H1 (cell line): ENCODE measurements at regions not wholly inside any gene's neighbourhood (a gene's known extent, or its start where the extent isn't known, plus 50 kb on each side); places are given as distances from the start of the nearest gene placed in this dataset.

Source experiments
- CTCF ChIA-PET: fragments of 300-600 bp; sonication (Branson Sonifier 250); formaldehyde crosslinking; loops from one replicate; lab custom pipeline; 2021; ENCODE audit not compliant: partially characterized antibody; lab: Charles Lee
- POLR2A ChIA-PET: fragments of 300-600 bp; sonication (Branson Sonifier 250); formaldehyde crosslinking; loops from one replicate; lab custom pipeline; 2021; ENCODE audit warnings: inconsistent platforms; ENCODE audit not compliant: partially characterized antibody; lab: Charles Lee
- DNase-seq, 2 experiments: peaks; one replicate each; pipeline versions ENCODE4 v3.0.0 to v3.0.0-alpha.2; 2010 to 2022; ENCODE audit warnings: low spot score in 2 of 2, low read depth in 1 of 2, mixed read lengths in 1 of 2
- FAIRE-seq: peaks from 2 replicates; lab custom pipeline; 2011; peaks lifted over from hg19 to GRCh38; lab: Jason Lieb, UNC
- H2AFZ ChIP-seq: 2 replicates; pipeline ENCODE4 v1.8.1; 2012; ENCODE audit warnings: low read length, inconsistent platforms
- H2AK5ac ChIP-seq: 2 replicates; pipeline ENCODE4 v1.6.1; 2013; ENCODE audit warnings: low read depth, low read length
- H2BK120ac ChIP-seq: replicated peaks from 2 replicates; pipeline ENCODE3; 2013; ENCODE audit warnings: low read depth, low read length, inconsistent platforms
- H2BK12ac ChIP-seq: 2 replicates; pipeline ENCODE4 v1.6.1; 2013; ENCODE audit warnings: low read depth, low read length
- H2BK15ac ChIP-seq: 2 replicates; pipeline ENCODE4 v1.6.1; 2013; ENCODE audit warnings: low read length
- H2BK20ac ChIP-seq: 2 replicates; pipeline ENCODE4 v1.6.1; 2013; ENCODE audit warnings: low read length
- H2BK5ac ChIP-seq: 2 replicates; pipeline ENCODE4 v1.6.1; 2013; ENCODE audit warnings: low read depth, low read length
- H3K14ac ChIP-seq: 2 replicates; pipeline ENCODE4 v1.6.1; 2013; ENCODE audit warnings: inconsistent platforms; ENCODE audit not compliant: insufficient read length
- H3K18ac ChIP-seq: 2 replicates; pipeline ENCODE4 v1.6.1; 2013; ENCODE audit warnings: low read length; ENCODE audit errors: extremely low read depth
- H3K23ac ChIP-seq: 2 replicates; pipeline ENCODE4 v1.6.1; 2013; ENCODE audit warnings: inconsistent platforms; ENCODE audit not compliant: insufficient read length
- H3K23me2 ChIP-seq: 2 replicates; pipeline ENCODE4 v1.6.1; 2013; ENCODE audit warnings: low read depth, low read length
- H3K27ac ChIP-seq: 2 replicates; pipeline ENCODE4 v1.6.1; 2011; ENCODE audit warnings: low read depth, low read length, inconsistent platforms
- H3K27me3 ChIP-seq, 4 experiments: replicated peaks in 1 of 4; 1 replicate in 1 of 4; 2 replicates in 3 of 4; pipeline versions ENCODE4 v1.6.1 to v1.8.1; 2011 to 2013; ENCODE audit warnings: low read length in 3 of 4, mild to moderate bottlenecking in 3 of 4, inconsistent platforms in 2 of 4, mixed read lengths in 2 of 4, moderate library complexity in 1 of 4; ENCODE audit not compliant: control insufficient read depth in 3 of 4, insufficient read depth in 3 of 4; ENCODE audit errors: extremely low read depth in 1 of 4
- H3K36me3 ChIP-seq, 4 experiments: 2 replicates each; pipeline versions ENCODE4 v1.6.1 to v1.8.1; 2011 to 2013; ENCODE audit warnings: mild to moderate bottlenecking in 4 of 4, low read length in 3 of 4, moderate library complexity in 2 of 4, control low read depth in 1 of 4, inconsistent platforms in 1 of 4; ENCODE audit not compliant: insufficient read depth in 4 of 4, control insufficient read depth in 2 of 4
- H3K4ac ChIP-seq: replicated peaks from 2 replicates; pipeline ENCODE3; 2013; ENCODE audit warnings: low read length, low read depth, mixed read lengths, inconsistent platforms; ENCODE audit not compliant: insufficient read length
- H3K4me1 ChIP-seq, 4 experiments: replicated peaks in 1 of 4; 1 replicate in 1 of 4; 2 replicates in 3 of 4; pipeline versions ENCODE4 v1.6.1 to v1.8.1; 2011 to 2013; ENCODE audit warnings: low read length in 3 of 4, inconsistent platforms in 2 of 4, mixed read lengths in 1 of 4; ENCODE audit not compliant: insufficient read depth in 4 of 4, control insufficient read depth in 3 of 4
- H3K4me2 ChIP-seq, 2 experiments: 2 replicates each; pipeline versions ENCODE4 v1.6.1 to v1.8.1; 2011 to 2013; ENCODE audit warnings: low read depth in 2 of 2, low read length in 2 of 2, control low read depth in 1 of 2, inconsistent platforms in 1 of 2, mild to moderate bottlenecking in 1 of 2; ENCODE audit not compliant: insufficient read depth in 1 of 2
- H3K4me3 ChIP-seq, 4 experiments: fragments of 200-600, 300-600 bp in 1 of 4; sonication (generic), shearing (Covaris generic), sonication (Bioruptor Twin) in 1 of 4; 2 replicates each; pipeline versions ENCODE4 v1.5.1 to v1.8.1; 2011 to 2016; ENCODE audit warnings: low read length in 4 of 4, low read depth in 3 of 4, control low read depth in 2 of 4, inconsistent platforms in 2 of 4, mild to moderate bottlenecking in 2 of 4, mixed read lengths in 1 of 4, moderate library complexity in 1 of 4; ENCODE audit not compliant: insufficient read depth in 2 of 4; ENCODE audit errors: extremely low read depth in 1 of 4
- H3K56ac ChIP-seq: replicated peaks from 2 replicates; pipeline ENCODE3; 2013; ENCODE audit warnings: low read depth, mild to moderate bottlenecking, mixed read lengths, low read length, inconsistent platforms; ENCODE audit not compliant: insufficient read length
- H3K79me1 ChIP-seq: 2 replicates; pipeline ENCODE4 v1.6.1; 2013; ENCODE audit warnings: low read depth, low read length, control low read depth
- H3K79me2 ChIP-seq, 2 experiments: 2 replicates each; pipeline versions ENCODE4 v1.6.1 to v1.8.1; 2012 to 2013; ENCODE audit warnings: low read length in 2 of 2, mild to moderate bottlenecking in 2 of 2, inconsistent platforms in 1 of 2; ENCODE audit not compliant: insufficient read depth in 2 of 2, control insufficient read depth in 1 of 2
- H3K9ac ChIP-seq, 4 experiments: replicated peaks in 1 of 4; 1 replicate in 1 of 4; 2 replicates in 3 of 4; pipeline versions ENCODE4 v1.6.1 to v1.8.1; 2011 to 2013; ENCODE audit warnings: low read depth in 3 of 4, low read length in 3 of 4, control low read depth in 2 of 4, mild to moderate bottlenecking in 2 of 4, moderate library complexity in 2 of 4, inconsistent platforms in 1 of 4; ENCODE audit errors: extremely low read depth in 1 of 4
- H3K9me3 ChIP-seq, 2 experiments: 2 replicates each; pipeline versions ENCODE4 v1.6.1 to v1.8.1; 2012 to 2013; ENCODE audit warnings: mild to moderate bottlenecking in 2 of 2, moderate library complexity in 2 of 2, control low read depth in 1 of 2, inconsistent platforms in 1 of 2, low read depth in 1 of 2, low read length in 1 of 2, mixed read lengths in 1 of 2; ENCODE audit not compliant: insufficient read depth in 2 of 2
- H4K20me1 ChIP-seq, 2 experiments: replicated peaks in 1 of 2; 2 replicates each; pipeline versions ENCODE3 to v1.8.1; 2011 to 2013; ENCODE audit warnings: inconsistent platforms in 2 of 2, low read length in 2 of 2, mild to moderate bottlenecking in 1 of 2; ENCODE audit not compliant: insufficient read depth in 2 of 2, control insufficient read depth in 1 of 2
- H4K5ac ChIP-seq: 2 replicates; pipeline ENCODE4 v1.6.1; 2013; ENCODE audit warnings: low read length, low read depth, mixed read lengths, inconsistent platforms; ENCODE audit not compliant: insufficient read length
- H4K8ac ChIP-seq: 2 replicates; pipeline ENCODE4 v1.8.0; 2013; ENCODE audit warnings: mild to moderate bottlenecking, moderate library complexity, low read length, inconsistent platforms; ENCODE audit not compliant: insufficient read depth; ENCODE audit errors: extremely low read depth
- H4K91ac ChIP-seq: replicated peaks from 2 replicates; pipeline ENCODE3; 2013; ENCODE audit warnings: low read length, mixed read lengths, inconsistent platforms; ENCODE audit not compliant: insufficient read length
- BACH1 ChIP-seq: IDR thresholded peaks from 2 replicates; pipeline ENCODE4 v1.6.1; 2012; ENCODE audit warnings: low read length, improper control_type of control experiment
- GABPA ChIP-seq: IDR thresholded peaks from 2 replicates; pipeline ENCODE4 v1.6.1; 2011; ENCODE audit warnings: mild to moderate bottlenecking, low read length, moderate library complexity, borderline replicate concordance; ENCODE audit not compliant: insufficient read depth
- HDAC6 ChIP-seq: IDR thresholded peaks from one replicate; pipeline ENCODE4 v1.7.1; 2012; ENCODE audit warnings: low read depth, mild to moderate bottlenecking, inconsistent platforms, low read length, moderate library complexity
- KDM1A ChIP-seq: fragments of 200-600, 300-600 bp; sonication (generic); IDR thresholded peaks from 2 replicates; pipeline ENCODE4 v1.7.1; 2016; ENCODE audit warnings: mild to moderate bottlenecking, low read length, borderline replicate concordance
- POLR2AphosphoS5 ChIP-seq: IDR thresholded peaks from 2 replicates; pipeline ENCODE4 v1.6.1; 2011; ENCODE audit warnings: low read depth, low read length
- RFX5 ChIP-seq: IDR thresholded peaks from 2 replicates; pipeline ENCODE4 v1.6.1; 2011; ENCODE audit warnings: low read depth, low read length, improper control_type of control experiment, borderline replicate concordance
- SP1 ChIP-seq: IDR thresholded peaks from 2 replicates; pipeline ENCODE4 v1.6.1; 2011; ENCODE audit warnings: low read depth, low read length
- SP4 ChIP-seq: IDR thresholded peaks from 2 replicates; pipeline ENCODE4 v1.6.1; 2012; ENCODE audit warnings: low read length, inconsistent platforms
- YY1 ChIP-seq: IDR thresholded peaks from 2 replicates; pipeline ENCODE4 v1.6.1; 2011; ENCODE audit warnings: low read depth, mild to moderate bottlenecking, low read length
- WGBS, 2 experiments: shearing (Covaris generic) in 1 of 2; methylation state at CpG; one replicate each; pipeline versions ENCODE4 v1.1.6 to v1.1.7; 2013 to 2015; ENCODE audit warnings: low lambda C conversion rate in 2 of 2, mixed read lengths in 2 of 2, inconsistent platforms in 1 of 2, low coverage in 1 of 2, missing lambda C conversion rate in 1 of 2; ENCODE audit not compliant: insufficient replicate concordance in 2 of 2, insufficient coverage in 1 of 2, insufficient read length in 1 of 2; ENCODE audit errors: extremely low coverage in 1 of 2, missing lambda C conversion rate in 1 of 2; 5-methylcytosine and 5-hydroxymethylcytosine counted together

DNA sequence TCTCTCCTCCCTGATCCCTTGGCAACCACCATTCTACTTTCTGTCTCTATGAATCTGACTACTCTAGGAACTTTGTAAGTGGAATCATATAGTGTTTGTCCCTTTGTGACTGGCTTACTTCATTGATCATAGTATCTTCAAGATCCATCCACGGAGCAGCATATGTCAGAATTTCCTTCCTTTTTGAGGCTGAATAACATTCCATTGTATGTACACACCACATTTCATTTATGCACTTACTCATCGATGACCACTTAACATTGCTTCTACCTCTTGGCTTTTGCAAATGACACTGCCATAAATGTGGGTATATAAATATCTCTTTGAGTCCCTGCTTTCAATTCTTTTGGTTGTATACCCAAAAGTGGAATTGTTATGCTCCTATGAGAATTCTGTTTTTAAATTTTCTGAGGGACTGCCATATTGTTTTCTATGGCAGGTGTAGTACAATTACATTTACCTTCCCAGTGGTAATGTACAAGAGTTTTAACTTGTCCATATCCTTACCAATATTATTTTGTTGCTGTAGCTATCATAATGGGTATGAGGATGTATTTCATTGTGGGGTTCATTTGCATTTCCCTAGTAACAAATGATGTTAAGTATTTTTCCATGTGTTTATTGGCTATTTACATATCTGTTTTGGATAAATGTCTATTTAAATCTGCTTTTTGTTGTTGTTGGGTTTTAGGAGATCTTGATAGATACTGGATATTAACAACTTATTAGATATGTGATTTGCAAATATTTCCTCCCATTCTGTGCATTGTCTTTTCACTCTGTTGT is 466.1 kb downstream of the C4orf33 start:
- H3K36me3 ChIP-seq = no peaks in the 10 kb centered on the region
- no peak for TF ChIP-seq KDM1A
- TF ChIP-seq POLR2AphosphoS5 = no peak
- no peak for TF ChIP-seq YY1
- TF ChIP-seq GABPA = no peak
- TF ChIP-seq SP4 = no peak
- TF ChIP-seq RFX5 = no peak
- TF ChIP-seq BACH1 = no peak
- TF ChIP-seq SP1 = no peak
- TF ChIP-seq HDAC6 = no peak
- H3K79me1 ChIP-seq = no peaks in the 10 kb centered on the region
- no peak overlapping the region for H3K14ac ChIP-seq
- H2BK20ac ChIP-seq = no peak overlapping the region
- no peaks in the 10 kb centered on the region for H3K27me3 ChIP-seq
- no peak overlapping the region for H2AFZ ChIP-seq
- 91% methylated on average over 2 of the region's 2 CpGs; no CpG with 5 or more reads in 1 of the 2 experiments for WGBS, 2 experiments
- no peak overlapping the region for H3K4me2 ChIP-seq
- FAIRE-seq (no peak), DNase-seq (no peak)
- no peaks in the 10 kb centered on the region for H3K4me1 ChIP-seq
- no peak overlapping the region for H2BK15ac ChIP-seq
- no peak overlapping the region for H2AK5ac ChIP-seq
- H2BK5ac ChIP-seq = no peak overlapping the region
- H3K23ac ChIP-seq = no peak overlapping the region
- no peak overlapping the region for H4K8ac ChIP-seq
- CTCF ChIA-PET = no interaction called here
- H3K56ac ChIP-seq = no peak overlapping the region
- H2BK12ac ChIP-seq = no peak overlapping the region
- H3K9me3 ChIP-seq = no peaks in the 10 kb centered on the region
- H3K4ac ChIP-seq = no peak overlapping the region
- no peak overlapping the region for H3K27ac ChIP-seq
- H3K23me2 ChIP-seq = no peaks in the 10 kb centered on the region
- no peak overlapping the region for H3K4me3 ChIP-seq
- no peak overlapping the region for H4K5ac ChIP-seq
- H2BK120ac ChIP-seq = no peak overlapping the region
- no peaks in the 10 kb centered on the region for H4K20me1 ChIP-seq
- no peaks in the 10 kb centered on the region for H3K79me2 ChIP-seq
- POLR2A ChIA-PET = no interaction called here
- H3K9ac ChIP-seq = no peak overlapping the region
- H3K18ac ChIP-seq = no peak overlapping the region
- H4K91ac ChIP-seq = no peak overlapping the region
